ENCODE measurements at regions not wholly inside any gene's neighbourhood (a gene's known extent, or its start where the extent isn't known, plus 50 kb on each side); places are given as distances from the start of the nearest gene placed in this dataset.

GRCh38 chr10:130434446-130435385, 298.5 kb downstream of the GLRX3 start:
- no peak for DNase-seq

DNA sequence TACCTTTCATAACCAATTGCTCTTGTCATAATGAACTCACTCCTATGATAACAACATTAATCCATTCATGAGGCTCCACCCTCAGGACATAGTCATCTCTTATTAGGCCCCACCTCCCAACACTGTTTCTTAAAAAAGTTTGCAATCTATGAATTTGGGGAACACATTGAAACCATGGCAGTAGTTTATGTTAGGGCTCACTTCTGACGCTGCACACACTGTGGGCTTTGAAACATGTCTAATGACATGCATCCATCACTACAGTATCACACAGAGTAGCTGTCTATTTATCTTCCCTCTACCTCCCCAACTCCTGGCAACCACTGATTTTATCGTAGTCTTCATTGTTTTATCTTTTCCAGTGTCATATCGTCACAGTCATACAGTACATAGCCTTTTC, 299.8 kb downstream of the GLRX3 start:
- DNase-seq = no peak

GRCh38 chr10:130438861-130439260, 302.7 kb downstream of the GLRX3 start:
- no peak for DNase-seq

DNA sequence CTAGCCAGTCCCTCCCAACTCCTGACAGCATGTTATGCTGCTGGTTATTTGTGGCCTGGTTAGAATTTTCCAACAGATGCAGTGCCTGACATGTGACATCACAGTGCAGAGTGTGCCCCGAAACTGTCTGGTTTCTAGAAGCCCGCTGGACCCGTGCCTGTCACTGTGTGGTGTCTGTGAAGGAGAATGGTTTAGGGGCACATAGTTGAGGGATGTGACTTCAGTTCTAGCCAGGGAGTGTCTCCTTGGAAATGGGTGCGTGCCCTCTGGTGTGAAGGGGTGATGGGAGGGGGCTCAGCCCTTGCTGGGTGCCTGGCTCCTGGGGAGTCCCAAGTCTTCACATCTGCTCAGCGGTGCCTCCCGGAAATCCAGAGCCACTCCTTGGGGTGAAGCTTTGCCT, 303.6 kb downstream of the GLRX3 start:
- DNase-seq = no peak

- no peak for DNase-seq
Observed at GRCh38 chr10:130440494-130440893, 304.3 kb downstream of the GLRX3 start.

DNA sequence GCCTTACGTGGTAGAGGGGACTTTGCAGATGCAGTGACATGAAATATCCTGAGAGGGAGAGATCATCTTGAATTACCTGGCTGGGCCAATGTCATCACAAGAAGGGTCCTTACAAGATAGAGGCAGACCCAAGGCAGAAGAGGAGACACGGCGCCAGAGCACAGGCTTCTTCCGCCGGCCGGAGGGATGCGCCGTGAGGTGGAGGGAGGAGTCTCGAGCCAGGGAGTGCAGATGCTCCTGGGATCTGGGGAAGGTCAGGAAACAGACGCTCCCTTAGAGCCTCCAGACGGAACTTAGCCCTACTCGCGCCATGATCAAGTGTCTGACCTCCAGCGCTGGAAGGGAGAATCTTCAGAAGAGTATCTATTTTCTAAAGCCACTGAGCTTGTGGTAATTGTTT, 304.8 kb downstream of the GLRX3 start:
- DNase-seq = no peak

- DNase-seq = no peak
Observed at GRCh38 chr10:130443066-130443465, 306.9 kb downstream of the GLRX3 start.

- DNase-seq = no peak
Observed at GRCh38 chr10:130453036-130453720, 317.0 kb downstream of the GLRX3 start.

GRCh38 chr10:130453721-130454542, 317.7 kb downstream of the GLRX3 start:
- no peak for DNase-seq

DNA sequence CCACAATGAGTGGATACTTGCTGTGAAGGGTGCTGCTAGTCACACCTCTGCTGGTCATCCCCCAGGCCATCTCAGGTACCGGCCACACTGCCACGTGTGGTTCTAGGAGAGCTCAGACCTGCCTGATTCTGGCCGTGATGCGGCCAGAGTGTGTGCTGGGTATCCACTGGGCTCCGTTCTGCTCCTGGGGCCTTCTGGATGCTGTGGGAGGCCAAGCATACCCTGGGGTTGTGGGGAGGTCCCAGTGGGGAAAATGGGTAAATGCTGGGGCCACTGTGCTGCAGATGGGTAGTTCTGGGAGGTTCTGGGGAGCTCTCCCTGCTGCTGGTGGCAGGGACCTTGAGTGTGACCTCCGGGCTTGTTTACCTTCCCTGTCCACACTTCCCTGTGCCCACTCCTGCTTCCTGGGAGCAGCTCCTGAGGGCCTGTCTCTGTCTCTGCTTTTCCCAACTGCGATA, 318.4 kb downstream of the GLRX3 start:
- DNase-seq = no peak

GRCh38 chr10:130455111-130455695, 319.0 kb downstream of the GLRX3 start:
- no peak for DNase-seq

GRCh38 chr10:130455791-130456190, 319.6 kb downstream of the GLRX3 start:
- no peak for DNase-seq

GRCh38 chr10:130456616-130457015, 320.4 kb downstream of the GLRX3 start:
- DNase-seq = no peak

DNA sequence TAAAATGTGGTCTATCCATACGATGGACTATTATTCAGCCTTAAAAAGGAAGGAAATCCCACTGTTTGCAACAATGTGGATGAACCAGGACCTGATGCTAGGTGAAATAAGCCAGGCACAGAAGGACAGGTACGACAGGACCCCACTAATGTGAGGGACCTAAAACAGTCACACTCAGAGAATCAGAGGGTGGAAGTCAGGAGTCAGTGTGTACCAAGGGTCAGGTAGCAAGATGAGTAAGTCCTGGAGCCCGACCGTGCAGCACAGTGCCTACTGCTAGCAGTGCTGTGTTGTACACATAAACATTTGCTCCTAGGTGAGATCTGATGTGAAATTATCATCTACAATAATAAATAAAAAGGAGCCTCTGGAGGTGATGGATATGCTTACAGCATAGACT, 322.3 kb downstream of the GLRX3 start:
- no peak for DNase-seq

DNA sequence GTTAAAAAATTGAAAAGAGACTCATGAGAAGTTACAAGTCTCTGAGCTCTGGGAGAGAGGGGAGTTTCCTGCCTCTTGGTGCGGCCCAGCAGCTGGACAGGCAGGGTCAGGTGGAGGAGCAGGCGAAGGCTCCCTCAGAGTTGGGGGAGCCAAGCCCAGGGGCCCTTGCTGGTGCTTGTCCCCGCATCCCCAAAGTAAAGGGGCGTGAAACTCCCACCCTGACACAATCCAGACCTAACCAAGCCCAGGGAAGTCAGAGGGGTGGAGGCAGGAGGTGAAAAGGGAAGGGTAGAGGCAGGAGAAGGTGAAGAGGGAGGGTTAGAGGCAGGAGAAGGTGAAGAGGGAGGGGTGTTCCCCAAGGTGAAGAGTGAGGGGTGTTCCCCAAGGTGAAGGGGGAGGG, 322.8 kb downstream of the GLRX3 start:
- DNase-seq = no peak

DNA sequence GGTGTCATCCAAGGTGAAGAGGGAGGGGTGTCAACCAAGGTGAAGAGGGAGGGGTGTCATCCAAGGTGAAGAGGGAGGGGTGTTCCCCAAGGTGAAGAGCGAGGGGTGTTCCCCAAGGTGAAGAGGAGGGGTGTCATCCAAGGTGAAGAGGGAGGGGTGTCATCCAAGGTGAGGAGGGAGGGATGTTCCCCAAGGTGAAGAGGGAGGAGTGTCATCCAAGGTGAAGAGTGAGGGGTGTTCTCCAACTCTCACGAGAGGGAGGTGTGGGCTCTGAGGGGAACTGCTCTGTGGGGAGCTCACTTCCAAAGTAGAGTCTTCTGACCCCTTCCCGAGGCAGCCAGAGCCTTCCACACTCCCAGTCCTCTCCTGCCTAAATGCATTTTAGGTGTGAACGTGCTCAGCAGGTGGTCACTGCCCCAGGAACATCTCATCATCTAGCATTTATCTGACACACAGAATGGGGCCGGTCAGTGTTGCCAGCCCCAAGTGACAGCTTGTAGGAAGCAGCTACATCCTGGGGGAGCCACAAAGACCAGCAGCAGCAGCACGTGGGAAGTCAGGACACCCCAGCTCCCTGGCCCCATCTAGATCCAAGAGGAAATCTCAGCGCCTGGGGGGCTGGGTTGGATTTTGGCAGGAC, 323.8 kb downstream of the GLRX3 start:
- DNase-seq = no peak

DNA sequence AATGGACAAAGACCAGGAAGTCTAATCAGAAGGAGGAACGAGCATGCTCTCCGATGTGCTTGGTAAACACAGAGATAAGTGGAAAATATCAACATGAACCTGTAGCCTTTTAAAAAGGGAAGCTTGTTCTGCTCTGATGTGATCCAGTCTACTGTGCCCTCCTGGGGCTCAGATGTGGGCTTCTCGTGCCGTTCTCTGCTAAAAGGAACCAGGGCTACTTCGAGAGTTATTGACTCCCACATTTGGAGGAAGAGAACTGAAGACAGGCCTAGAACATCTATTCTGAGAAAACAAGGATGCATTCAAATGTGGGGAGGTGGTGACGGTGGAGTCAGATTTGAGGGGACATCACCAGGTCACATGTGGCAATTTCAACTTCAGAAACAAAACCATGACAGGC, 325.4 kb downstream of the GLRX3 start:
- no peak for DNase-seq

DNA sequence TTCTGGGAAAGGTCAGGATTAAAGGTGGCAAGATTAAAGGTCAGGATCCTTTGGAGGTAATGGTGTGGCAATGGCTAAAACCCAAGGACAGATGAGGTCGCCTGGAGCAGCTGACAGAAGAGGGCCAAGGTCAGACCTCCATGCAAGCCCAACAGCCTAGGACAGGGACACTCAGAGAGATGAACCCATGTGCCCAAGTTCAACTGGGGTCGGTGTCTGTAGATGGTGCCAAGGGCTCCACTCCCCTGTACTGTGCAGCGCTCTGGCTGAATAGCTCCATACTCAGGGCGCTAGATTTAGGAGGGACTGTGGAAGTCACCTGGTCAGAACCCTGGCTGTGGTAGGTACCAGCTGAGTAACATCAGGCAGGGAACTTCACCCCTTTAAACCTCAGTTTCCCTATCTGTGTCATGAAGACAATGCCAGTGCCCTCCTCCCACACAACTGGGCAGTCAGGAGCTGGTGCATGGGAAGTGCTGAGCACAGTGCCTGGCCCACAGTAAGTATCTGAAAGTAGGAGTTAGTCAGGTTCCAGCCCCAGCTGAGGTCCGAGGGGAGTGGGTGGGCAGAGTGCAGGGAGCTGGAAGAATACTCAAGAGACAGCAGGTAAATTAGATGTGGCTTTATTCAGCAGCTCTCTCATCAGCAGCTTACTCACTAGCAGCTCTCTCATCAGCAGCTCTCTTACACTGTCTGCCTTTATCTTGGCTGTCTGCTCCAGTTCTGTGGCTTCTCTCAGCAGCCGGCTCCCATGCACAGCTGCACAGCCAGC, 327.1 kb downstream of the GLRX3 start:
- no peak for DNase-seq

GRCh38 chr10:130463876-130464364, 327.7 kb downstream of the GLRX3 start:
- no peak for DNase-seq

DNA sequence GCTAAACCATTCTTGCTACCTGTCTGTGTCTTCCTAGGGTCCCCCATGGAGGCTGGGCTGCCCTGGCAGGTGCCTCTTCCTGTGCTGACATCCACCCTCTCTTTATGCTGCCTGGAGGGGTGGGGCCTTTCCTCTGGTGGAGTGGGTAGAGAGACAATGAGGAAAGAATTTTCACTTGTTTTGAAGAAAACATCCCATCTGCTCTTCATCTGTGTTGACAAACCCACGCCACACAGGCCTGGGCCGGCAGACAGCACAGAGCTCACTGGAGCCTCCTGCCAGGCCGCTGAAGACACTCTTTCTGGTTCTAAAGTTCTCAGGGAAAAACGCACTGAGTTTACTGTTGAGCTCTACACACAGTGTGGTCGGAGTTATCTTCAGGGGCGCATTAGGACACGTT, 328.2 kb downstream of the GLRX3 start:
- no peak for DNase-seq

GRCh38 chr10:130466271-130466997, 330.2 kb downstream of the GLRX3 start:
- no peak for DNase-seq

Data from DMS 273 treated with DMSO at 0.1 percent for 48 hours (cell line).